ENCODE measurements at regions not wholly inside any gene's neighbourhood (a gene's known extent, or its start where the extent isn't known, plus 50 kb on each side); places are given as distances from the start of the nearest gene placed in this dataset.

- no peak overlapping the region for H3K27ac ChIP-seq (ENCODE audit: control insufficient read depth, insufficient read depth, low read length)
- dilution Hi-C loops (cut with MboI; ENCODE audit: extremely low pct_ligation_motif_present, low sequenced_read_pairs), result no loop called here
- no peaks in the 10 kb centered on the region for H3K36me3 ChIP-seq (ENCODE audit: control insufficient read depth in 2 of 2, extremely low read depth in 1 of 2, insufficient read depth in 2 of 2, low read length in 2 of 2)
- FAIRE-seq (no peak), DNase-seq (ENCODE audit: low read depth, low spot score) (no peak)
- TF ChIP-seq CTCF (optimal IDR thresholded peaks at IDR 0.05 in 1 of 3, IDR thresholded peaks at IDR 0.05 in 1 of 3, conservative IDR thresholded peaks at IDR 0.05 in 1 of 3; ENCODE audit: extremely low read depth in 1 of 3, insufficient read depth in 2 of 3, low read length in 3 of 3) (no peak), EZH2 (IDR thresholded peaks at IDR 0.05; ENCODE audit: low read length) (no peak)
- H3K9me1 ChIP-seq (ENCODE audit: control insufficient read depth, extremely low read depth, insufficient read depth, low read length), result no peaks in the 10 kb centered on the region
- no peaks in the 10 kb centered on the region for H3K9me3 ChIP-seq (ENCODE audit: control insufficient read depth, low read depth, low read length)
- no peak overlapping the region for H3K9ac ChIP-seq (ENCODE audit: control insufficient read depth, extremely low read depth, insufficient read depth, low read length)
- no peaks in the 10 kb centered on the region for H3K79me2 ChIP-seq (ENCODE audit: control insufficient read depth, insufficient read depth, low read length)
- no peak overlapping the region for H3K4me3 ChIP-seq (ENCODE audit: control insufficient read depth in 2 of 3, extremely low read depth in 1 of 3, insufficient read depth in 2 of 3, low read depth in 1 of 3, low read length in 3 of 3)
- H2AFZ ChIP-seq (ENCODE audit: control insufficient read depth, low read length), result no peak overlapping the region
- H3K27me3 ChIP-seq (ENCODE audit: control insufficient read depth, extremely low read depth, insufficient read depth, low read length), result no peaks in the 10 kb centered on the region
- no peaks in the 10 kb centered on the region for H3K4me1 ChIP-seq (ENCODE audit: control insufficient read depth, extremely low read depth, insufficient read depth, low read length)
- H4K20me1 ChIP-seq (ENCODE audit: control insufficient read depth, extremely low read depth, insufficient read depth, low read length), result no peaks in the 10 kb centered on the region
- H3K4me2 ChIP-seq (ENCODE audit: control insufficient read depth, extremely low read depth, insufficient read depth, low read depth, low read length), result no peak overlapping the region
Observed at GRCh38 chr5:107020626-107021025, 650.1 kb downstream of the EFNA5 start.

- FAIRE-seq, result no peak
- Histone ChIP-seq H3K4me3 (ENCODE audit: control insufficient read depth in 2 of 3, extremely low read depth in 1 of 3, insufficient read depth in 2 of 3, low read depth in 1 of 3, low read length in 3 of 3) (no peak overlapping the region), H3K4me1 (ENCODE audit: control insufficient read depth, extremely low read depth, insufficient read depth, low read length) (no peaks in the 10 kb centered on the region), H3K9me3 (ENCODE audit: control insufficient read depth, low read depth, low read length) (no peaks in the 10 kb centered on the region), H3K4me2 (ENCODE audit: control insufficient read depth, extremely low read depth, insufficient read depth, low read depth, low read length) (no peak overlapping the region), H3K79me2 (ENCODE audit: control insufficient read depth, insufficient read depth, low read length) (no peaks in the 10 kb centered on the region), H3K9me1 (ENCODE audit: control insufficient read depth, extremely low read depth, insufficient read depth, low read length) (no peaks in the 10 kb centered on the region), H3K27me3 (ENCODE audit: control insufficient read depth, extremely low read depth, insufficient read depth, low read length) (no peaks in the 10 kb centered on the region), H2AFZ (ENCODE audit: control insufficient read depth, low read length) (no peak overlapping the region), H3K9ac (ENCODE audit: control insufficient read depth, extremely low read depth, insufficient read depth, low read length) (no peak overlapping the region), H3K36me3 (ENCODE audit: control insufficient read depth in 2 of 2, extremely low read depth in 1 of 2, insufficient read depth in 2 of 2, low read length in 2 of 2) (no peaks in the 10 kb centered on the region), H4K20me1 (ENCODE audit: control insufficient read depth, extremely low read depth, insufficient read depth, low read length) (no peaks in the 10 kb centered on the region), H3K27ac (ENCODE audit: control insufficient read depth, insufficient read depth, low read length) (no peak overlapping the region)
- dilution Hi-C loops (cut with MboI; ENCODE audit: extremely low pct_ligation_motif_present, low sequenced_read_pairs), result no loop called here
- DNase-seq (ENCODE audit: low read depth, low spot score), result no peak
- no peak for TF ChIP-seq EZH2 (IDR thresholded peaks at IDR 0.05; ENCODE audit: low read length)
- no peak for TF ChIP-seq CTCF (optimal IDR thresholded peaks at IDR 0.05 in 1 of 3, IDR thresholded peaks at IDR 0.05 in 1 of 3, conservative IDR thresholded peaks at IDR 0.05 in 1 of 3; ENCODE audit: extremely low read depth in 1 of 3, insufficient read depth in 2 of 3, low read length in 3 of 3)
Observed at GRCh38 chr5:107017616-107018015, 653.1 kb downstream of the EFNA5 start.
